ENCODE measurements at regions not wholly inside any gene's neighbourhood (a gene's known extent, or its start where the extent isn't known, plus 50 kb on each side); places are given as distances from the start of the nearest gene placed in this dataset.
"Not testable (repeated sequence)": the region's sequence is repeated elsewhere in the genome, so short reads cannot be mapped to it uniquely, and the experiment has no call there.

GRCh38 chr10:38209332-38209731, 115.2 kb downstream of the ZNF37A start:
- DNase-seq (ENCODE audit: low spot score) = no peak
- H3K4me3 Mint-ChIP-seq = no peak overlapping the region
- H3K36me3 Mint-ChIP-seq (ENCODE audit: low read depth) = no peaks in the 10 kb centered on the region
- no peak overlapping the region for H3K27ac Mint-ChIP-seq
- no peaks in the 10 kb centered on the region for H3K27me3 Mint-ChIP-seq (ENCODE audit: low read depth)
- H3K4me1 Mint-ChIP-seq (ENCODE audit: low read depth) = no peaks in the 10 kb centered on the region
- H3K9me3 Mint-ChIP-seq = peaks cover 7% of the 10 kb centered on the region

GRCh38 chr10:38209748-38210147, 115.6 kb downstream of the ZNF37A start:
- not testable (repeated sequence) for H3K36me3 Mint-ChIP-seq (ENCODE audit: low read depth); H3K4me3 Mint-ChIP-seq; H3K9me3 Mint-ChIP-seq; H3K27me3 Mint-ChIP-seq (ENCODE audit: low read depth); H3K4me1 Mint-ChIP-seq (ENCODE audit: low read depth); DNase-seq (ENCODE audit: low spot score); H3K27ac Mint-ChIP-seq

- DNase-seq (ENCODE audit: low spot score) = no peak
- H3K4me1 Mint-ChIP-seq (ENCODE audit: low read depth) = no peaks in the 10 kb centered on the region
- no peaks in the 10 kb centered on the region for H3K27me3 Mint-ChIP-seq (ENCODE audit: low read depth)
- H3K27ac Mint-ChIP-seq = no peak overlapping the region
- H3K36me3 Mint-ChIP-seq (ENCODE audit: low read depth) = no peaks in the 10 kb centered on the region
- H3K4me3 Mint-ChIP-seq = no peak overlapping the region
- H3K9me3 Mint-ChIP-seq = peaks cover 8% of the 10 kb centered on the region
Observed at GRCh38 chr10:38212460-38212859, 118.3 kb downstream of the ZNF37A start.

GRCh38 chr10:38226385-38226784, 132.2 kb downstream of the ZNF37A start:
- no peaks in the 10 kb centered on the region for H3K4me1 Mint-ChIP-seq (ENCODE audit: low read depth)
- no peaks in the 10 kb centered on the region for H3K36me3 Mint-ChIP-seq (ENCODE audit: low read depth)
- no peak for DNase-seq (ENCODE audit: low spot score)
- no peak overlapping the region for H3K27ac Mint-ChIP-seq
- H3K9me3 Mint-ChIP-seq = peaks cover 29% of the 10 kb centered on the region
- H3K27me3 Mint-ChIP-seq (ENCODE audit: low read depth) = no peaks in the 10 kb centered on the region
- no peak overlapping the region for H3K4me3 Mint-ChIP-seq

- no peak for DNase-seq (ENCODE audit: low spot score)
- H3K4me1 Mint-ChIP-seq (ENCODE audit: low read depth) = no peaks in the 10 kb centered on the region
- no peaks in the 10 kb centered on the region for H3K36me3 Mint-ChIP-seq (ENCODE audit: low read depth)
- no peaks in the 10 kb centered on the region for H3K27me3 Mint-ChIP-seq (ENCODE audit: low read depth)
- no peak overlapping the region for H3K27ac Mint-ChIP-seq
- peaks cover 23% of the 10 kb centered on the region for H3K9me3 Mint-ChIP-seq
- no peak overlapping the region for H3K4me3 Mint-ChIP-seq
Observed at GRCh38 chr10:38228394-38228793, 134.3 kb downstream of the ZNF37A start.

GRCh38 chr10:38238479-38238878, 144.3 kb downstream of the ZNF37A start:
- not testable (repeated sequence) for H3K27ac Mint-ChIP-seq; H3K4me1 Mint-ChIP-seq (ENCODE audit: low read depth); H3K36me3 Mint-ChIP-seq (ENCODE audit: low read depth); H3K27me3 Mint-ChIP-seq (ENCODE audit: low read depth); DNase-seq (ENCODE audit: low spot score); H3K4me3 Mint-ChIP-seq
- peaks cover 23% of the 10 kb centered on the region for H3K9me3 Mint-ChIP-seq

GRCh38 chr10:38242061-38242649, 148.0 kb downstream of the ZNF37A start:
- peaks cover 17% of the 10 kb centered on the region for H3K9me3 Mint-ChIP-seq
- H3K4me3 Mint-ChIP-seq; DNase-seq (ENCODE audit: low spot score); H3K27me3 Mint-ChIP-seq (ENCODE audit: low read depth); H3K27ac Mint-ChIP-seq; H3K4me1 Mint-ChIP-seq (ENCODE audit: low read depth); H3K36me3 Mint-ChIP-seq (ENCODE audit: low read depth): not testable (repeated sequence)

- H3K27ac Mint-ChIP-seq; H3K4me3 Mint-ChIP-seq; H3K36me3 Mint-ChIP-seq (ENCODE audit: low read depth); H3K27me3 Mint-ChIP-seq (ENCODE audit: low read depth); DNase-seq (ENCODE audit: low spot score); H3K4me1 Mint-ChIP-seq (ENCODE audit: low read depth): not testable (repeated sequence)
- H3K9me3 Mint-ChIP-seq = peaks cover 16% of the 10 kb centered on the region
Observed at GRCh38 chr10:38248113-38248512, 154.0 kb downstream of the ZNF37A start.

- DNase-seq (ENCODE audit: low spot score); H3K36me3 Mint-ChIP-seq (ENCODE audit: low read depth); H3K27me3 Mint-ChIP-seq (ENCODE audit: low read depth); H3K4me3 Mint-ChIP-seq; H3K27ac Mint-ChIP-seq; H3K4me1 Mint-ChIP-seq (ENCODE audit: low read depth): not testable (repeated sequence)
- peaks cover 13% of the 10 kb centered on the region for H3K9me3 Mint-ChIP-seq
Observed at GRCh38 chr10:38252551-38252950, 158.4 kb downstream of the ZNF37A start.

GRCh38 chr10:38267555-38267954, 173.4 kb downstream of the ZNF37A start:
- not testable (repeated sequence) for H3K4me1 Mint-ChIP-seq (ENCODE audit: low read depth); DNase-seq (ENCODE audit: low spot score); H3K27ac Mint-ChIP-seq; H3K36me3 Mint-ChIP-seq (ENCODE audit: low read depth); H3K27me3 Mint-ChIP-seq (ENCODE audit: low read depth); H3K4me3 Mint-ChIP-seq
- H3K9me3 Mint-ChIP-seq = peaks cover 25% of the 10 kb centered on the region

- H3K27ac Mint-ChIP-seq; H3K4me1 Mint-ChIP-seq (ENCODE audit: low read depth); H3K4me3 Mint-ChIP-seq; H3K27me3 Mint-ChIP-seq (ENCODE audit: low read depth); DNase-seq (ENCODE audit: low spot score); H3K36me3 Mint-ChIP-seq (ENCODE audit: low read depth): not testable (repeated sequence)
- H3K9me3 Mint-ChIP-seq = peaks cover 21% of the 10 kb centered on the region
Observed at GRCh38 chr10:38271031-38271430, 176.9 kb downstream of the ZNF37A start.

GRCh38 chr10:38274879-38275278, 180.7 kb downstream of the ZNF37A start:
- H3K4me3 Mint-ChIP-seq; DNase-seq (ENCODE audit: low spot score); H3K4me1 Mint-ChIP-seq (ENCODE audit: low read depth); H3K27me3 Mint-ChIP-seq (ENCODE audit: low read depth); H3K36me3 Mint-ChIP-seq (ENCODE audit: low read depth); H3K27ac Mint-ChIP-seq; H3K9me3 Mint-ChIP-seq: not testable (repeated sequence)

GRCh38 chr10:38292560-38292959, 198.4 kb downstream of the ZNF37A start:
- not testable (repeated sequence) for DNase-seq (ENCODE audit: low spot score); H3K27ac Mint-ChIP-seq; H3K27me3 Mint-ChIP-seq (ENCODE audit: low read depth); H3K4me3 Mint-ChIP-seq; H3K4me1 Mint-ChIP-seq (ENCODE audit: low read depth); H3K36me3 Mint-ChIP-seq (ENCODE audit: low read depth)
- H3K9me3 Mint-ChIP-seq = peaks cover 18% of the 10 kb centered on the region

GRCh38 chr10:38310111-38310510, 216.0 kb downstream of the ZNF37A start:
- not testable (repeated sequence) for DNase-seq (ENCODE audit: low spot score); H3K27me3 Mint-ChIP-seq (ENCODE audit: low read depth); H3K36me3 Mint-ChIP-seq (ENCODE audit: low read depth); H3K27ac Mint-ChIP-seq; H3K9me3 Mint-ChIP-seq; H3K4me3 Mint-ChIP-seq; H3K4me1 Mint-ChIP-seq (ENCODE audit: low read depth)

- not testable (repeated sequence) for H3K9me3 Mint-ChIP-seq; DNase-seq (ENCODE audit: low spot score); H3K27ac Mint-ChIP-seq; H3K4me3 Mint-ChIP-seq; H3K36me3 Mint-ChIP-seq (ENCODE audit: low read depth); H3K4me1 Mint-ChIP-seq (ENCODE audit: low read depth); H3K27me3 Mint-ChIP-seq (ENCODE audit: low read depth)
Observed at GRCh38 chr10:38315090-38315805, 221.1 kb downstream of the ZNF37A start.

Measured in T-helper 2 cell treated with Interferon-gamma antibody and Interleukin-4, amounts not matched to agents 5 μg/mL and 100 μg/mL, for 36 hours (primary cell).